HEK293T (cell line): ENCODE measurements at regions not wholly inside any gene's neighbourhood (a gene's known extent, or its start where the extent isn't known, plus 50 kb on each side); places are given as distances from the start of the nearest gene placed in this dataset.

Experiments used
- CTCF ChIA-PET: fragments of 350-600 bp; formaldehyde crosslinking; extraction: SDS; loops from one replicate; lab custom pipeline; 2021; ENCODE audit warnings: antibody characterized with exemption, inconsistent platforms; lab: Yijun Ruan, JAX
- POLR2A ChIA-PET: fragments of 350-600 bp; formaldehyde crosslinking; extraction: SDS; loops from one replicate; lab custom pipeline; 2020; ENCODE audit warnings: antibody characterized with exemption, inconsistent platforms; lab: Yijun Ruan, JAX
- DNase-seq: peaks from one replicate; pipeline ENCODE4 v3.0.0; 2012; ENCODE audit warnings: mixed read lengths; ENCODE audit errors: extremely low spot score
- ARNT ChIP-seq: fragments of 450-650 bp; IDR thresholded peaks from 2 replicates; pipeline ENCODE4 v1.6.1; 2017; ENCODE audit warnings: mild to moderate bottlenecking
- BHLHE40 ChIP-seq: fragments of 450-650 bp; IDR thresholded peaks from 2 replicates; pipeline ENCODE4 v1.6.1; 2016; ENCODE audit warnings: mild to moderate bottlenecking, moderate library complexity, borderline replicate concordance
- CTBP1 ChIP-seq: fragments of 450-650 bp; IDR thresholded peaks from 2 replicates; pipeline ENCODE4 v1.6.1; 2016; ENCODE audit warnings: borderline replicate concordance
- ELF4 ChIP-seq: fragments of 450-650 bp; IDR thresholded peaks from 2 replicates; pipeline ENCODE4 v1.6.1; 2017; ENCODE audit warnings: antibody characterized with exemption
- FOXA1 ChIP-seq: fragments of 450-650 bp; IDR thresholded peaks from 2 replicates; pipeline ENCODE4 v1.6.1; 2016; ENCODE audit warnings: mild to moderate bottlenecking
- FOXK2 ChIP-seq: fragments of 450-650 bp; IDR thresholded peaks from 2 replicates; pipeline ENCODE4 v1.6.1; 2016; ENCODE audit warnings: mild to moderate bottlenecking
- FOXM1 ChIP-seq: fragments of 450-650 bp; IDR thresholded peaks from 2 replicates; pipeline ENCODE4 v1.6.1; 2017; ENCODE audit warnings: mild to moderate bottlenecking, borderline replicate concordance
- HDGF ChIP-seq: fragments of 450-650 bp; IDR thresholded peaks from 2 replicates; pipeline ENCODE4 v1.6.1; 2017; ENCODE audit warnings: antibody characterized with exemption, borderline replicate concordance
- L3MBTL2 ChIP-seq: fragments of 450-650 bp; conservative IDR thresholded peaks from 2 replicates; pipeline ENCODE4 v1.6.1; 2016; ENCODE audit warnings: mild to moderate bottlenecking
- LEF1 ChIP-seq: fragments of 450-650 bp; IDR thresholded peaks from 2 replicates; pipeline ENCODE4 v1.6.1; 2017; ENCODE audit warnings: mild to moderate bottlenecking, borderline replicate concordance
- NFRKB ChIP-seq: fragments of 450-650 bp; IDR thresholded peaks from 2 replicates; pipeline ENCODE4 v1.6.1; 2016; ENCODE audit warnings: mild to moderate bottlenecking, moderate library complexity
- SP1 ChIP-seq: fragments of 450-650 bp; IDR thresholded peaks from 2 replicates; pipeline ENCODE4 v1.6.1; 2017
- SUZ12 ChIP-seq: fragments of 450-650 bp; IDR thresholded peaks from 2 replicates; pipeline ENCODE4 v1.6.1; 2016; ENCODE audit warnings: mild to moderate bottlenecking
- TARDBP ChIP-seq: fragments of 450-650 bp; IDR thresholded peaks from 2 replicates; pipeline ENCODE4 v1.6.1; 2016
- ZNF384 ChIP-seq: fragments of 450-650 bp; IDR thresholded peaks from 2 replicates; pipeline ENCODE4 v1.6.1; 2016
- TF ChIP-seq, protein P1 (sequence below): fragments of 450-650 bp; IDR thresholded peaks from 2 replicates; pipeline ENCODE4 v1.6.1; 2016

DNA sequence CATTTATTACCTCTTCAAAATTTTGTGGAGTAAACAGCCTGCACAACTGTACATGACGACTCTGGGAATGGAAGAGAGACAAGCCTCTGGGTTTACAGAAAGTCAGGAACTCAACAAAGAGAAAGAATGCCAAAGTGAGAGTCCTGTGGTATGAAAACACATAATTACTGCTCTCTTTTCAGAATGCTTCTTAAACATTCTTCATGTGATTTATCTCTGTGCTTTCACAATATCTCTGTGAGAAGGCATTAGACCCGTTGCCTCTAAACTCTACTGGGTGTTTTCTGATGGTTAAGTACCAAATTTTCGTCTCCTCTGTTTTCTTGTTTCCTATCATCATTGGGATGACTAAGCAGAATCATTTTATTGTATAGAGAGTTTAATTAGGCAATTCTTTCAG lies 966.6 kb upstream of the SLIT2 start:
- no peak for TF ChIP-seq BHLHE40
- TF ChIP-seq SP1: no peak
- TF ChIP-seq FOXA1: no peak
- TF ChIP-seq L3MBTL2: no peak
- no peak for TF ChIP-seq NFRKB
- no peak for TF ChIP-seq HDGF
- TF ChIP-seq CTBP1: no peak
- POLR2A ChIA-PET: no interaction called here
- DNase-seq: no peak
- CTCF ChIA-PET: no interaction called here

DNA sequence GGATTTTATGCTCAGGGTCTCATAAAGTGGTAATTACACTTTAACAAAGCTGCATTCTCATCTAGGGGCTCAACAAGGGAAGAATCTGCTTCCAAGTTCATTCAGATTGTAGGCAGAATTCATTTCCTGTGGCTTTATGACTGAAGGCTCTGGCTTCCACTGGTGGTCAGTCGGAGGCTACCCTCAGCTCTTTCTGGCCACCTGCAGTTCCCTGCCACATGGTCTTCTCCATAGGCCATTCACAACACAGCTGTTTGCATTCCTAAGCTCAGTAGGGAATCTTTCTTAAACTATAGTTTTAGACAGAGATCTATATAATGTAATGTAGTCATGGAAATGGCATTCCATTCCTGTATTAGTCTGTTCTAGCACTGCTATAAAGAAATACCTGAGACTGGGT lies 973.0 kb upstream of the SLIT2 start:
- CTCF ChIA-PET: no interaction called here
- POLR2A ChIA-PET: no interaction called here
- DNase-seq: no peak
- no peak for TF ChIP-seq FOXA1
- no peak for TF ChIP-seq FOXM1
- no peak for TF ChIP-seq L3MBTL2
- TF ChIP-seq FOXK2: no peak
- no peak for TF ChIP-seq LEF1
- no peak for TF ChIP-seq ZNF384
- TF ChIP-seq, protein P1, sequence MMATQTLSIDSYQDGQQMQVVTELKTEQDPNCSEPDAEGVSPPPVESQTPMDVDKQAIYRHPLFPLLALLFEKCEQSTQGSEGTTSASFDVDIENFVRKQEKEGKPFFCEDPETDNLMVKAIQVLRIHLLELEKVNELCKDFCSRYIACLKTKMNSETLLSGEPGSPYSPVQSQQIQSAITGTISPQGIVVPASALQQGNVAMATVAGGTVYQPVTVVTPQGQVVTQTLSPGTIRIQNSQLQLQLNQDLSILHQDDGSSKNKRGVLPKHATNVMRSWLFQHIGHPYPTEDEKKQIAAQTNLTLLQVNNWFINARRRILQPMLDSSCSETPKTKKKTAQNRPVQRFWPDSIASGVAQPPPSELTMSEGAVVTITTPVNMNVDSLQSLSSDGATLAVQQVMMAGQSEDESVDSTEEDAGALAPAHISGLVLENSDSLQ: no peak
- TF ChIP-seq ELF4: no peak
- no peak for TF ChIP-seq SP1

DNA sequence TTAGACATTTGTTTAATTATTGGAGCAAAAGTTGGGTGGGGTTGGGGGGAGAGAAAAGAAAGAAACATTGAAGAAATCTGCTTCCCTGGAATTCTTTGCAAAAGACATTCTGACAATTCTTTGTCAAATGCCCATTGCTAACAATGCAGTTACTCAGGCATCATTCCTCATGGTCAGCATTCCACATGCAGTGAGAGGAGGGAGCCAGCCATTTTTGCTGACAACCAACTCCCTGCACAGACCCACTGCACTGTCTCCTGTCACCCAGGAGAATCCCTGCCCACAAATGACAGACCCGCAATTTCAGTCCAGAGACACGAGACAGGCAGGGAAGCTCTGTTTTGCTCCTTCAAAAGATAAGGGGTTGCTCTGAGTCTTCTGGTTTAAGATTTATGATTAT lies 985.1 kb upstream of the SLIT2 start:
- TF ChIP-seq HDGF: no peak
- no peak for TF ChIP-seq FOXM1
- TF ChIP-seq ELF4: no peak
- TF ChIP-seq ZNF384: no peak
- TF ChIP-seq SP1: no peak
- no peak for TF ChIP-seq L3MBTL2
- no peak for TF ChIP-seq FOXA1
- POLR2A ChIA-PET: no interaction called here
- DNase-seq: no peak
- CTCF ChIA-PET: no interaction called here

DNA sequence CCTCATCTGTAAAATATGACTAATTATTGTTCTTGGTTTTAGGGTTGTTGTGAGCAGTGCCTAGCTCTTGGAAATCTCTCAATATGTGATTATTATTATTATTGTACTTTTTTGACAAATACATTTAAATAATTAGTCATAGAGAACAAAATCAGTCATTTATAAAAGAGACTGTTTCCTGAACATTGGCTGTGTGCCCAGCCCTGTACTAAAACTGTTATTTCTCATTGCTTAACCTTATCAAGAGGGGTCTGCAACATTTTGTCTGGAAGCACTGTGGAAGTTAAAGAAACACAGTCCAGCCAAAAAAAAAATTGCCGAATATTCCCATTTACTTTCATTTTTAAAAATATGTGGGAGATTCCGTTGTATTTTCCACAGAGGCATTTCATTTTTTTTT lies 989.2 kb upstream of the SLIT2 start:
- CTCF ChIA-PET: no interaction called here

DNA sequence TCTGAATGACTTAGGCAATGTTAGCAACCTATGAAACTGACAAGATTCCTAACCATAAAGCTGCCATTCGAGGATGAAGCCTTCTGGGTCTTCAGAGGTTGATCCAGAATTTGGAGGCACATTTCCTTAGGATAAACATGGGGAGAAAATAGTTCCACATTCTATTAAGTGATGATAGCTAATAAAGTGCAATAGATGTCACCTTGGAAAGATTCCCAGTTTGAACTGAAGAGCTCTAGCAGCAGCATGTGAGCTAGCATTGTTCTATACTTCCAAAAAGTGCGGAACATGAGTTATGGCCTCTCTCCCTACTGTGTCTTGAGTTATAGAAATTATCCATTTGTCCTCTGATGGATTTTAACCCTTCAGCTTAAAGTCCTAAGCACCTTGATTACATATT lies 991.4 kb upstream of the SLIT2 start:
- DNase-seq: no peak
- POLR2A ChIA-PET: no interaction called here
- no peak for TF ChIP-seq SP1
- TF ChIP-seq HDGF: no peak
- TF ChIP-seq ELF4: no peak
- no peak for TF ChIP-seq CTBP1
- TF ChIP-seq ZNF384: no peak
- CTCF ChIA-PET: no interaction called here

More for the DNA sequence above, 989.2 kb upstream of the SLIT2 start:
- TF ChIP-seq L3MBTL2 (no peak), SUZ12 (no peak), ARNT (no peak), CTBP1 (no peak), ELF4 (no peak), HDGF (no peak), FOXM1 (no peak)
- TF ChIP-seq, protein P1: no peak
- POLR2A ChIA-PET: no interaction called here
- DNase-seq: no peak

DNA sequence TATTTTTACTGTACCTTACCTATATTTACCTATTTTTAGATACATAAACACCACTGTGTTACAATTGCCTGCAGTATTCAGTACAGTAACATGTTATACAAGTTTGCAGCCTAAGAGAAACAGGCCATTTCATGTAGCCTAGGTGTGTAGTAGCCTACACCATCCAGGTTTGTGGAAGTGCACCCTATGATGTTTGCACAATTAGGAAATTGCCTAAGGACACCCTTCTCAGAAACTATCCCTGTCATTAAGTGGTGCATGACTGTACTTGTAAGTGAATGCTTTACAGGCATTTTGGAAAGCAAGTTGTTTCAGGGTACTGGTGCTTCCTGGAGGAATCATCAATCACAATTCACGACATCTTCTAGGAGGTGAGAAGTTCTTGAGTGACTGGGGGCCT lies 991.8 kb upstream of the SLIT2 start:
- CTCF ChIA-PET: no interaction called here
- POLR2A ChIA-PET: no interaction called here
- DNase-seq: no peak
- no peak for TF ChIP-seq CTBP1
- no peak for TF ChIP-seq L3MBTL2
- TF ChIP-seq, protein P1: no peak
- no peak for TF ChIP-seq FOXM1
- TF ChIP-seq FOXA1: no peak
- TF ChIP-seq HDGF: no peak
- no peak for TF ChIP-seq SUZ12
- TF ChIP-seq LEF1: no peak
- no peak for TF ChIP-seq ELF4
- TF ChIP-seq ARNT: no peak
- TF ChIP-seq FOXK2: no peak
- no peak for TF ChIP-seq NFRKB

DNA sequence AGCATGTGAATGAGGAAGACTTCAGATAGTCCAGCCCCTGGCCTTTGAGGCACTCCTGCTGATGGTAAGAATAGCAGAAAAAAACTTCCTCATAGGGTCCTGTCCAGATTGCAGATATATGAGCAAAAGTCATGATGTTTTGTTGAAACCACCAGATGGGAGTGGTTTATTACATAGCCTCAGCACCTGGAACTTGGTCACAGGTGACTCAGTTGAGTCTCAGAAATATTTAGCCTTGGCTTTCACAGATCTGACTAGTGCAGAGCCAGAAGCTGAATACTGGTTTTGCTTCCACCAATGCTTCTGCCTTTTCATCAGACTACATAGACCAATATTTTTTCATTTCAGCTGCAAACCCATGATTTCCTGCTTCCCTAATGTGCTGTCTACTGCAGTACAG lies 994.9 kb upstream of the SLIT2 start:
- CTCF ChIA-PET: no interaction called here
- POLR2A ChIA-PET: no interaction called here
- no peak for DNase-seq
- no peak for TF ChIP-seq ZNF384
- no peak for TF ChIP-seq CTBP1
- TF ChIP-seq SUZ12: no peak
- TF ChIP-seq ELF4: no peak
- no peak for TF ChIP-seq FOXK2
- no peak for TF ChIP-seq LEF1
- no peak for TF ChIP-seq FOXM1

DNA sequence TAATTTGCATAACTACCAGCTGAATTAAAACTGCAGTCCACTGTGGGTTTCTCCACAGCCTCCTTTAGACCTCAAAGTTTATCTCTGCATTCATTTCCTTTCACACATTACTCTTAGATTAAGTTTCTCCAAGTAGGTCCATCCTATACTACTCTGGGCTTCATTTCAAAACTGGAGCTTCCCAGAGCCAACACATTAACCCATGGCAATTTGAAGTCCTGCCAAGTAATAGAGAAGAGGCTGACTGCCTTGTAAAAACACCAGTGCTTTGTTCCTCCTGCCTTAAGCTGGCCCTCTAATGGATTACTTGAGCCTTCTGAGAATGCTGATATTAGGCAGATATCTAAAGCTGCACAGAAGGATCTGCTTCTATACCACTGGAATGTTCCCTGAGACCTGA lies 997.2 kb upstream of the SLIT2 start:
- TF ChIP-seq FOXA1 (no peak), FOXM1 (no peak), TARDBP (no peak), SP1 (no peak), ARNT (no peak), BHLHE40 (no peak), NFRKB (no peak), LEF1 (no peak), CTBP1 (no peak), ELF4 (no peak), SUZ12 (no peak), ZNF384 (no peak), HDGF (no peak), L3MBTL2 (no peak), FOXK2 (no peak)
- TF ChIP-seq, protein P1: no peak
- POLR2A ChIA-PET: no interaction called here
- no peak for DNase-seq
- CTCF ChIA-PET: no interaction called here
